HCT116 (cell line): ENCODE measurements at regions not wholly inside any gene's neighbourhood (a gene's known extent, or its start where the extent isn't known, plus 50 kb on each side); places are given as distances from the start of the nearest gene placed in this dataset.

Experiments used
- ATAC-seq: fragments of 200-7000 bp; cut with Tn5 transposase; 2 replicates; pipeline ENCODE4 v1.9.1; 2020; ENCODE audit warnings: mild to moderate bottlenecking, moderate library complexity
- BruUV-seq: library from RNA; stranded (reverse); fragments of 400-500 nt; replicated peaks from 2 replicates; lab custom pipeline; 2021; lab: Mats Ljungman, UMichigan
- CTCF ChIA-PET: fragments of 300-600 bp; sonication (Branson Sonifier 250); formaldehyde crosslinking; loops from one replicate; lab custom pipeline; 2021; ENCODE audit warnings: antibody characterized with exemption; lab: Charles Lee
- POLR2A ChIA-PET: fragments of 300-600, 350-600 bp; sonication (Branson Sonifier 250); formaldehyde crosslinking; loops from one replicate; lab custom pipeline; 2021; ENCODE audit warnings: antibody characterized with exemption; lab: Charles Lee
- RAD21 ChIA-PET, 2 experiments: fragments of 300-600 bp; sonication (Branson Sonifier 250); formaldehyde crosslinking; loops; one replicate each; lab custom pipeline; 2023; ENCODE audit warnings: low total read pairs in 2 of 2; ENCODE audit not compliant: uncharacterized antibody in 2 of 2, unreplicated experiment in 2 of 2, low non-redundant PET in 1 of 2; lab: Charles Lee
- DNase-seq: peaks from one replicate; pipeline ENCODE4 v3.0.0-alpha.2; 2010; ENCODE audit warnings: low read depth, low spot score
- H2AFZ ChIP-seq: fragments of 200-600 bp; shearing (Covaris generic), sonication (generic); 2 replicates; pipeline ENCODE4 v1.6.1; 2017; ENCODE audit warnings: low read depth, mixed run types, mixed read lengths, antibody characterized with exemption, low read length; ENCODE audit not compliant: poor library complexity, severe bottlenecking
- H3K27ac ChIP-seq: 2 replicates; pipeline ENCODE4 v1.5.1; 2012; ENCODE audit warnings: low read depth, low read length
- H3K27me3 ChIP-seq: fragments of 200-600 bp; sonication (generic); 2 replicates; pipeline ENCODE4 v1.6.1; 2016; ENCODE audit warnings: mixed run types, low read length, mixed read lengths; ENCODE audit not compliant: insufficient read depth
- H3K36me3 ChIP-seq, 2 experiments: fragments of 200-500 bp in 1 of 2; fragments of 200-600 bp in 1 of 2; sonication (Bioruptor generic) in 1 of 2; sonication (generic) in 1 of 2; 2 replicates each; pipeline versions ENCODE4 v1.5.1 to v1.6.1; 2014 to 2016; ENCODE audit warnings: low read length in 2 of 2, inconsistent platforms in 1 of 2, mixed read lengths in 1 of 2, mixed run types in 1 of 2; ENCODE audit not compliant: insufficient read depth in 2 of 2, control insufficient read depth in 1 of 2
- H3K4me1 ChIP-seq, 2 experiments: fragments of 200-600 bp in 1 of 2; sonication (generic) in 1 of 2; 2 replicates each; pipeline versions ENCODE4 v1.5.1 to v1.6.1; 2012 to 2017; ENCODE audit warnings: low read length in 2 of 2, inconsistent platforms in 1 of 2, mild to moderate bottlenecking in 1 of 2, mixed read lengths in 1 of 2, mixed run types in 1 of 2, moderate library complexity in 1 of 2; ENCODE audit not compliant: insufficient read depth in 2 of 2, control insufficient read depth in 1 of 2
- H3K4me2 ChIP-seq: fragments of 200-600 bp; sonication (generic); 2 replicates; pipeline ENCODE4 v1.6.1; 2017; ENCODE audit warnings: mixed run types, low read length, mixed read lengths
- H3K4me3 ChIP-seq, 2 experiments: fragments of 200-600 bp in 1 of 2; sonication (generic) in 1 of 2; replicated peaks in 1 of 2; 2 replicates each; pipeline ENCODE4 v1.5.1; 2011 to 2016; ENCODE audit warnings: low read length in 2 of 2, control low read depth in 1 of 2, low read depth in 1 of 2, mild to moderate bottlenecking in 1 of 2, mixed read lengths in 1 of 2, mixed run types in 1 of 2
- H3K79me2 ChIP-seq: fragments of 200-600 bp; sonication (generic); 2 replicates; pipeline ENCODE4 v1.6.1; 2017; ENCODE audit warnings: mild to moderate bottlenecking, mixed run types, low read length, moderate library complexity, mixed read lengths; ENCODE audit not compliant: insufficient read depth
- H3K9ac ChIP-seq: fragments of 200-600 bp; sonication (generic); 2 replicates; pipeline ENCODE4 v1.6.1; 2016; ENCODE audit warnings: low read length, mixed read lengths
- H3K9me2 ChIP-seq: fragments of 200-600 bp; sonication (generic), shearing (Covaris generic); 2 replicates; pipeline ENCODE4 v1.6.1; 2017; ENCODE audit warnings: mixed run types, mild to moderate bottlenecking, moderate library complexity; ENCODE audit not compliant: insufficient read depth
- H3K9me3 ChIP-seq, 2 experiments: fragments of 200-500 bp in 1 of 2; fragments of 200-600 bp in 1 of 2; sonication (Bioruptor generic) in 1 of 2; sonication (generic) in 1 of 2; 2 replicates each; pipeline ENCODE4 v1.6.1; 2014 to 2017; ENCODE audit warnings: low read length in 2 of 2, mixed read lengths in 2 of 2, inconsistent platforms in 1 of 2, low read depth in 1 of 2, mild to moderate bottlenecking in 1 of 2, mixed run types in 1 of 2, moderate library complexity in 1 of 2; ENCODE audit not compliant: control insufficient read depth in 1 of 2, insufficient read depth in 1 of 2
- H4K20me1 ChIP-seq: fragments of 200-600 bp; sonication (generic), shearing (Covaris generic); 2 replicates; pipeline ENCODE4 v1.6.1; 2017; ENCODE audit warnings: mixed run types, mild to moderate bottlenecking, moderate library complexity; ENCODE audit not compliant: insufficient read depth
- CBX3 ChIP-seq: IDR thresholded peaks from 2 replicates; pipeline ENCODE4 v1.6.1; 2012; ENCODE audit warnings: low read depth
- CEBPB ChIP-seq: IDR thresholded peaks from 2 replicates; pipeline ENCODE4 v1.6.1; 2012; ENCODE audit warnings: low read depth
- EGR1 ChIP-seq: IDR thresholded peaks from 2 replicates; pipeline ENCODE4 v1.6.1; 2012; ENCODE audit warnings: low read depth
- ELF1 ChIP-seq: IDR thresholded peaks from 2 replicates; pipeline ENCODE4 v1.6.1; 2012; ENCODE audit warnings: low read depth, borderline replicate concordance
- EZH2 ChIP-seq: fragments of 200-600 bp; sonication (generic); IDR thresholded peaks from 2 replicates; pipeline ENCODE4 v1.6.1; 2017; ENCODE audit warnings: antibody characterized with exemption, mixed run types
- EZH2phosphoT487 ChIP-seq: fragments of 200-600 bp; IDR thresholded peaks from 2 replicates; pipeline ENCODE4 v1.6.1; 2018; ENCODE audit warnings: antibody characterized with exemption, borderline replicate concordance
- MAX ChIP-seq: IDR thresholded peaks from 2 replicates; pipeline ENCODE4 v1.6.1; 2012
- POLR2A ChIP-seq: IDR thresholded peaks from 2 replicates; pipeline ENCODE4 v1.7.0; 2011; ENCODE audit warnings: borderline replicate concordance; ENCODE audit not compliant: insufficient read depth, insufficient read length; ENCODE audit errors: extremely low read depth
- RAD21 ChIP-seq: IDR thresholded peaks from 2 replicates; pipeline ENCODE4 v1.6.1; 2012; ENCODE audit warnings: low read depth, mild to moderate bottlenecking
- REST ChIP-seq: IDR thresholded peaks from 2 replicates; pipeline ENCODE4 v1.6.1; 2012; ENCODE audit warnings: low read depth
- SIN3A ChIP-seq: IDR thresholded peaks from 2 replicates; pipeline ENCODE4 v1.6.1; 2012; ENCODE audit warnings: low read depth
- SP1 ChIP-seq: IDR thresholded peaks from 2 replicates; pipeline ENCODE4 v1.6.1; 2012; ENCODE audit warnings: low read depth
- SRF ChIP-seq: IDR thresholded peaks from 2 replicates; pipeline ENCODE4 v1.6.1; 2012; ENCODE audit warnings: low read depth
- ZNF274 ChIP-seq: fragments of 200-500 bp; sonication (Bioruptor generic); IDR thresholded peaks from 2 replicates; pipeline ENCODE4 v1.6.1; 2014; ENCODE audit warnings: mild to moderate bottlenecking, low read depth, low read length, inconsistent platforms
- intact Hi-C: fragments of 100-400 bp; cut with micrococcal nuclease; formaldehyde crosslinking; loops from 2 replicates; pipeline ENCODE4 v1.10.0; 2022

- intact Hi-C loops: no loop called here
- no peak overlapping the region for H3K4me2 ChIP-seq
- no peak overlapping the region for H3K9ac ChIP-seq
- H3K9me3 ChIP-seq: no peaks in the 10 kb centered on the region
- no peak overlapping the region for H2AFZ ChIP-seq
- no peaks in the 10 kb centered on the region for H3K36me3 ChIP-seq
- TF ChIP-seq REST (no peak), CEBPB (no peak)
- no TSS peak for BruUV-seq
- no peaks in the 10 kb centered on the region for H3K9me2 ChIP-seq
- ChIA-PET RAD21 (no interaction called here), CTCF (no interaction called here), POLR2A (no interaction called here)
- H3K79me2 ChIP-seq: no peaks in the 10 kb centered on the region
- no peak overlapping the region for H3K4me3 ChIP-seq
- no peaks in the 10 kb centered on the region for H3K4me1 ChIP-seq
- DNase-seq (no peak), ATAC-seq (no peak)
- H3K27ac ChIP-seq: no peak overlapping the region
- H4K20me1 ChIP-seq: no peaks in the 10 kb centered on the region
- H3K27me3 ChIP-seq: 0 out of 2 replicates have a peak, but pooled peaks cover 3% of the 10 kb centered on the region
Observed at GRCh38 chr3:180117381-180118163, 80.8 kb upstream of the PEX5L start.

DNA sequence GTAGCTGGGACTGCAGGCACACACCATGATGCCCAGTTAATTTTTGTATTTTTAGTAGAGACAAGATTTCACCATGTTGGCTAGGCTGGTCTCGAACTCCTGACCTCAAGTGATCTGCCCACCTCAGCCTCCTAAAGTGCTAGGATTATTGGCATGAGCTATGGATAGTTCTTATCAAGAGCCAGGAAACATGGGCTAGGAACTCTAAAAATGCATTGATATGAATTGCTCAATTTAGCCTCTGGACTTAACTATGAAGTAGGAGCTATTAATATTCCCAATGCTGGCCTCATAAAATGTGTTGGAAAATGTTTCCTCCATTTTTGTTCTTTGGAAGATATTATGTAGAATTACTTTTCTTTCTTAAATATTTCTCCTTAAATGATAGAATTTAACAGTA is 82.8 kb upstream of the PEX5L start:
- no peak for DNase-seq
- Histone ChIP-seq H3K9ac (no peak overlapping the region), H4K20me1 (no peaks in the 10 kb centered on the region), H3K9me3 (no peaks in the 10 kb centered on the region), H3K79me2 (no peaks in the 10 kb centered on the region), H3K4me2 (no peak overlapping the region), H3K4me3 (no peak overlapping the region), H3K4me1 (no peaks in the 10 kb centered on the region), H2AFZ (no peak overlapping the region), H3K9me2 (no peaks in the 10 kb centered on the region), H3K27ac (no peak overlapping the region), H3K27me3 (no peaks in the 10 kb centered on the region), H3K36me3 (no peaks in the 10 kb centered on the region)
- ATAC-seq: no peak
- POLR2A ChIA-PET: no interaction called here
- BruUV-seq: no TSS peak
- intact Hi-C loops: no loop called here
- CTCF ChIA-PET: no interaction called here
- RAD21 ChIA-PET: no interaction called here
- no peak for TF ChIP-seq CEBPB
- TF ChIP-seq RAD21: no peak
- TF ChIP-seq EZH2phosphoT487: no peak
- TF ChIP-seq POLR2A: no peak
- TF ChIP-seq ZNF274: no peak
- no peak for TF ChIP-seq REST
- no peak for TF ChIP-seq CBX3
- TF ChIP-seq SIN3A: no peak
- no peak for TF ChIP-seq SP1
- TF ChIP-seq SRF: no peak
- TF ChIP-seq EGR1: no peak
- TF ChIP-seq MAX: no peak
- TF ChIP-seq ELF1: no peak
- no peak for TF ChIP-seq EZH2
